HG03521 (cell line): ENCODE measurements at regions not wholly inside any gene's neighbourhood (a gene's known extent, or its start where the extent isn't known, plus 50 kb on each side); places are given as distances from the start of the nearest gene placed in this dataset.

Source experiments
- ATAC-seq: cut with Tn5 transposase; IDR thresholded peaks from one replicate; pipeline ENCODE4 v1.9.1; 2021; ENCODE audit warnings: mild to moderate bottlenecking, moderate library complexity; ENCODE audit not compliant: unreplicated experiment

DNA sequence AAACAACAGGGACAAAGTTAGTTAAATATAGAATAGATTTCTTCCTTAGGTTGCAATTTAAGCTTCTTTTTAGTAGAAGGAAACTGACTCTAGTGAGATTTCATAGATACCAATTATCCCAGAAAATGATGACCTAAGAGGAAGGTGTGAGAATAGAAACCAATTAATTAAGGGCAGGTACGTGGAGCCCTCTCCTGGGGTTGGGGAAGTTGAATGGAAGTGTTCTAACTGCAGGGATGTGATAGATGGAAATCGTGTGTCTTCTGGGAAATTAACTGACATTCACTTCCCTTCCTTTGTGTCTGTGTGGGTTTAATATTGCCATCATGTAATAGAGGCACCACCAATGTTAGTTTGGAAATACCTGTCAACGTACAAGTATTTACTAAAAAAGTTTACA lies 204.1 kb upstream of the ANK2 start:
- no peak for ATAC-seq

DNA sequence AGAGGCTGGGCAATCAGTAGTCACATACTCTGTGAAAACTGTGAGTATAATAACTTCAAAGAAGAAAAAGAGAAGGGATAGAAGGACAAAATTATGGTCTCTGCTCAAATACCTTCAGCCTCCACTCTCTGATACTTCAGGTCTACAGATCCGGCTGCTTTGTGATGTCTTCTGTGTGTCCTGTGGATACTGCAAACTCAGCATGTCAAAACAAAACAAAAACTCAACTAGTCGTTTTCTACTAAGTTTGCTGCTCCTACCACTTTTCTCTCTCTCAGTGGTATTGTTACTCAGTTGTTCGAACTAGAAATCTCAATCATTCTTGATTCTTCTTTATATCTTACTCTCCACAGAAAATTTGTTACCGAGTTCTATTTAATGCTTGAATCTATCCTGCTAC lies 202.4 kb upstream of the ANK2 start:
- no peak for ATAC-seq

DNA sequence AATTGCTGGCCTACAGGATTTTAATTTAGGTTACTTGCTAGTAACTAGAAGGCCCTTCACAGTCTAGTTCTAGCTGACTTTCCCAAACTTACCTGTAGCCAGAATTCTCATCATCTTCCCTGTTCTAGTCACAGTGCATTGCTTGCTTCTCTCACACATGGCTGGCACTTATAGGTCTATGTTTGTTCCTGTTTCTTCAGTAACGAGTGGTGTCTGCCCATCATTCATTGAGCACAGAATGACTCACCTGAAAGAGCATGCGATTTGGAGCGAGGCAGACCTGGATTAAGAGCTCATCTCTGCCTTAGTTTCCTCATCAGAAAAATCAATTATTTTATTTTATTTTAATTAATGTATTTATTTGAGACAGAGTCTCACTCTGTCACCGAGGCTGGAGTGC lies 201.7 kb upstream of the ANK2 start:
- ATAC-seq, result no peak

DNA sequence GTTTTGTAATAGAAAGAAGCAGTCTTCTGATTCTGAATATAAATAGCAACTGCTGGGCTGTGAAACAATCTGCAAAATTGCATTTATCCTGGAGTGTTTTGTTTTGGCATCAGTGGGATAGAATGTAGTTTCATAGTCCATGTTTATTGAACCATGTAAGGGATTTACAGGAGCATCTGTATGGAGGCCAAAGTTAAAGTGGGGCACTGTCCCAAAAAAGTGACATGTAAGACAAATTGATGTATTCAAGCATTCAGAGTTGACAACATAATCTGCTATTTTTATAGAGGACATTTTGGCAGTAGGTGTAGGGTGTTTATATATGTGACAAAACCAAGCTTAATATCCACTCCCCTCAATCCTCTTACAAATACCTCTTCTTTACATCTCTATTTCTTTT lies 200.5 kb upstream of the ANK2 start:
- ATAC-seq, result no peak

DNA sequence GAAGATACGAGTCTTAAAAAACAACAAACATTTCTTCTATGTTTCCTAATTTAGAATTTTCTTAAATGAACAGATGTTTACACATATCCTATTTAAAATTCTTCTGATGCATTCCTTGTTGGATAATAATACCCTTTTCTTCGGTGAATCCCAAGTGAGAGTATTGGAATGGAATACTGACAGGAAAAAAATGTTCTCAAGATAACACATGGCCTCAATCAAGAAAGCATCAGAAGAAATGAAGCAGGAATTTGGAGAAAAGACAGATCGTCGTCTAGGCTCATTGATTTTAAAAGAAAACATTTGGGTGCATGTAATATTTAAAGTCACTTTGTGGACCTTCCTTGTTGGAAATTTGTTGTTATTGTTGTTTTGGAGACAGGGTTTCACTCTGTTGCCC lies 196.9 kb upstream of the ANK2 start:
- no peak for ATAC-seq

DNA sequence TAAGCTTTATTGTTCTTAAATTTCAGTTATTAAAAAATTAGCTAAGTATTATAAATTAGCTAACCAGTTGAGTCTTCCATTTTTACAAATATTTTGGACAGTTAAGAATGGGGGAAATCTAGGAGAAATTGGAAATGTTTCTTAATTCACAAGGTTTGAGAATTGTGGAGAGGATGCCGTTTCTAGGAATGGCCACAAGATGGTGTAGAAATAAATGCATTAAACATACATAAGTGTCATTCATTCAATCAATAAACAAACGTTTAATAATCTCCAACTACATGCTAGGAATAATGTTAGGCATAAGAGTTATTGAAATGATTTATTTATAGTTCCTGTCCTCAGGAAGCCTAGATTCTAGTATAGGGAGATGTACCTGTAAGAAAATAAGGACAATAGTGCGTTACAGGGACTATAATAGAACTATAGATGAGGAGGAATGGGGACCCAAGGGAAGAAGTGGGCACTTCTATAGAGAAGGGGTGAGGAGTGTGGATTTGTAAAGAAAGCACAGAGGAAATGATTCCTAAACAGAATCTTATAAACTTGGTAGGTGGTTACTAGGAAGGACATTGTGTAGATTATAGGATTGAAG lies 195.7 kb upstream of the ANK2 start:
- no peak for ATAC-seq

DNA sequence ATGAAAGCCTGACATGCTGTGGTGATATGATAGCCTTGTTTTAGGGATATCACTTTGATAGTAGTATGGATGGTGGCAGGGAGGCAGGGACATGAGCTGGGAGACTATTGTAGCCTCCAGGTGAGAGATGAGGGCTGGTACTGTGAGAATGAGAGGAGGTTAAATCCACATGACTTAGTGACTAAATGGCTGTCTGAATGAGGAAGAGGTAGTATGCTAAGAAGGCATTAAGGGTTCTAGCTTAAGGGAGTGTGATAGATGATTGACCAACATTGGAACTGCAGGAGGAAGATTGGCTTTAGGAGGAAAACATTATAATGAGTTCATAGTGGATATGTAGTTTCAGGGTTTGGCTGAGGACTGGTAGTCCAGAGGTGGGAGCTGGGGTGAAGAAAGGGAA lies 195.0 kb upstream of the ANK2 start:
- no peak for ATAC-seq

DNA sequence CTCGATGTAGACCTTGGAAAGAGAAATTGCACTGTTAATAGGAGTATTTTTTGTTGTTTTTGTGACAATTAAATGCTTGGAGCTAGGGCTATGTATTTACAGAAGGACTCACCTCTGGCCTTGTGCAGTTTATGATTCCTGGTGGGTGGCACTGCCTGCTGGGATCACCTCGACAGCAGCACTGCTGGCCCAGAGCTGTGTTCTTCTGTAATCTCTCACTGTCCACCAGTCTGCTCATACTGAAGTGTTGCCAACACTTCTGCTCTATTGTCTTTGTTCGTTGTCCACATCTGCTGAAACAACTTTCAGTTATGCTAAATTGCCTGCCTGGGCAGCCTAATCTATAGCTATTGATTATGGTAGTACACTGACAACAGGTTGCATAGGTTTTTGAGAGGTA lies 194.4 kb upstream of the ANK2 start:
- no peak for ATAC-seq

DNA sequence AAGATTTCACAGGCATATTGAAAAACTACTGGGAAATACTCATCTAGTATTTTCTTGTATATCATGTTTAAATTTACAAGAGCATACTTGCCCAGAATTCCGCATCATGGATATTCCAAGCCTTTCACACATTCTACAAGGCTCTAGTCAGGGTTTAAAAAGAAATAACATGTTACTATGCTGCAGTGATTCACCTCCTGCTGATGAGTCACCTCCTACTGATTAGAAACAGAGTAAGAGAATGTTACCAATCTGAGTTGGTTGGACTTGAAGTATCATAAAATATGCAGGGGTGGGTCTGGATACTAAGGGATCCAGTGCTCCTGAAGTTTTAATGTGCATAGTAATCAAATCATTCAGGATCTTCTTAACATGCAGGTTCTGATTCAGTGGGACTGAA lies 192.0 kb upstream of the ANK2 start:
- ATAC-seq, result no peak

DNA sequence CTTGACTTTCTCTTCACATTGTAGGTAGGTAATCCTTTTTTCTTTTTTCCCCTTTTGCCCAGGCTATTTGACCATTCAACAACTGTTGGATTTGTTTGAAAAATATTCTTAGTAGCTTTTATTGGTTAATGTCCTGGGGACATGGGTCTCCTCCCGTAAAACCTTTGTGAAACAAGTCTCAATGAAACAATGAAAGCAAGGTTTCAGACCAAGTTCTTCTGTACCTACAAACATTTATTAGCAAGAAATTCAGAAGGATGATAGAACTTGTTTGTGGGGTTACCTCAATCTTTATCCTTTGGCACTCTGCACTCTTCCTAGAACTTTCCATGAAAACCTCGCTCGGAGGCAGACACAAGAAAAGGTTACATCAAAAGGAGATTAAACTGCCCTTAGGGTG lies 190.7 kb upstream of the ANK2 start:
- ATAC-seq, result no peak

DNA sequence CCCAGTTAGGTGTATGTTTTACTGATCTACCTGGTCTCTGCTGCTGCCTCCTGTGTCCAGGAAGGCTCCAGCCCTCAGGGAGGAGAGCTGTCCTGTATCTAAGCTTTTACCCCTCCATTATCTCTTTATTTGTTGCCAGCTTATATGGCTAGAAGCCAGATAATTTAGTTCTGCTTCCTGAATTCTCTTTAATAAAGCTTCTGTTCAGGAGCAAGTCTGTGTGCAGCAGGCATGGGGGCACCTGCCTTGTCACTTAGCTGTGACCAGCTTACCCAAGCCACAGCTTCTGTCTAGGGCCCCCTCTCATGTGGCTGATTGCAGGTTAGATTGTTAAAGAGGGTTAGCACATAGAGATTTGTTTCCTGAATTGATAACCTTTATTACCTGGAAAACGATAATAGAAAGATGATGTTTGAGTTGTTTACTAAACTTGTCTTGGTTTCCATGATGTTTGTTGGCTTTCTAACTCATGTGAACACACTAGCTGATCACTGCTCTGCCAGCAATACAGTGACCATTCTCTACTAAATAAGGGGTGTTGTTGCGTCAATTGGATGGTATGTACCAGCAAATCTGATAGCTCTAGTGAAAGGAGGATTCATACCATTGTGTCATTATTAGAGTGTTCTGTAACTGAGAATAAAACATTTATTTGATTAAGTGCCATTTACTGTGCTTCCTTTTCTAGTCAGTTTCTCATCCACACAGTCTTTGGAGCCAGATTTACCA lies 189.8 kb upstream of the ANK2 start:
- ATAC-seq, result no peak

DNA sequence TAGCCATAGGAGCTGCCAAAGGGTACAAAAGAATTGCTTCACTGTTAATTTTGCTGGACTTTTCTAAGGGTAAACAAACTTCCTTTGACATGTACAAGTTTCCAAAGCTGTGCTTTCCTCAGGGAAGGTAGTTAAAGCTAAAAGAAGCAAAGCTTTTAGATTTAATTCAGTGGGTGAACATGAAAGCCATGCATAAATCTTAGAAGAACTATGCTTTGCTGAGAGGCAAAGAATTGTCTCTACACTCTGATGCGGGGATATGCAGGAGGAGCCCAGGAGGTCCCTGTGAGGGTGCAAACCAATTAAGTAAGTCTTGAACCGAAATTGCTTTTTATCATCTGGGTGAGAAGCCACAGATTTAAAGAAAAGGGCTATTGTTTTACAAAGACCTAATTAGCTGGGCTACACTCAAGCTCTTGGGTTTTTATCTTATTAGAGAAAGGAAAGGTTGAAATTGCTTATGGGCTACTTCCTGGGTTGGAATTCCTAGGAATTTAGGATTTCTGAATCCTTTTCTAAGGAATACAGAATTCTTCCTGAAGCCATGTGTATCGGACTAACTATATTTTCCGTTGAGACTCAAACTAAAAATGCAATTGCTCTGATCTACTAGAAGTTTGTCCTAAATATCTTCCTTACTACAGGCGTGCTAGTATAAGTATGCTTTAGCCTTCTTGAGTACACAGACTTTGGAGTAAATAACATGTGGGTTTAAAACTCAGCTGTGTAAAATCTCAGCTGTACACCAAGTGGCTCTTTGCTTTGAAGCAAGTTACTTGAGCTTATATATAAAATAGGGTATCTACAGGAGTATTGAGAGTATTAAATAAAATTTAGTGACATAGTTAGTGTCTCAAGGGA lies 188.4 kb upstream of the ANK2 start:
- no peak for ATAC-seq

DNA sequence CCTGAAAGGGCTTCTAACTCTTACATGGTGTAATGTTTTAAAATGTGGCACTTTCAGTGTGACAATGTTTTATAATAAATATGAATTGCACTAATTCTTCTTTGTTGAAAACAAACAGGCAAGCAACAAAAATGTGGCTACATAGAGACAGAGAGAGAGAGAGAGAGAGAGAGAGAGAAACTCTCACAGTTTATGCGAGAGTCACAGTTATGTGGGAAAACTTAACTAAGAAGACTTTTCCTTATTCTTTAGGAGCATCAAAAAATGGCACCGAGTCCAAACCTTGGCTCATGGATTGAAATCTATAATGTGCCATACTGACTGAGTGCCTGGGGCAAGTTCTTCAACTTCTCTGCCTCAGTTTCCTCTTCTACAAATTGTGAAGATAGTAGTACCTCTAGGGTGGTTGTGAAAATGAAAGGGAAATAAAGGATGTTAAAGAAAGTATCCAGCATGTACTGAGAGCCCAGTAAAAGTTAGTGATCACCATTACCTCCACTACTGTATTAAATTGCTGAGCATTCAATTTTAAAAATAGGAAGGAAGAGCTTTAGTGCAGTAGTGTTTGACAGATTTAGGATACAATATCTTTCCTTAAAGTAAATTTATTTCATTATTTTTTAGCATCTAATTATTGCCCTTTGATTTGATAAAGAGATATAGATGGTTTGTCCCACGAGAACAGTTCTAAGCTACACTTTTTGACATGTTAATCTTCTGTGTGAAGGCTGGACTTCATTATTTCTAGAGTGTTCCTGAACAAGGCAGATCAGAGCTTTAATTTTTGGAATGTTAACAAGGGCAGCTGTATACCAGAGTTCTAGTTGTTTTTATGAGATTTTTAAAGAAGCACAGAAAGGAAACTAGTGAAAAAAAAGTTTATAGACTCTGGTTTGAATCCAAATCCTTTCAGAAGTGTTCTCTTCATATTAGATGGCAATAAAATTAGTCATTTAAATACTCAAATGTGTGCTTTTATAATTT lies 187.5 kb upstream of the ANK2 start:
- ATAC-seq, result no peak

DNA sequence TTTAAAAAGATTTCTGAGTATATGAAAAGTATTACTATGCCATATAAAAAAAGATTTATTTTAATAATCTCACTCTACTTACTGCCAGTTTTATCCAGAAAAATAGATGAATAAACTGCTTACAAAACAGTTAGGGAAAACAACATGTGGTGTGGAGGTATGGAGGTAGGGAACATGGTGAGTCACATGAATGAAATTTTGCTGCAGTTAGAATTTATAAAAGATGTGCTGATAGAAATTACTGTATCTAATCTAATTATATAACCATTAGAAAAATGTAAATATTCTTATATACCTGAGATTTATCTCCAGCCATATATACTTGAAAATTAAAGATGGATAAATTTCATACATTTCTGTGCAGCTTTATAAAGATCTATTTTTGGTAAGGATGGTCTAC lies 184.0 kb upstream of the ANK2 start:
- ATAC-seq, result no peak

DNA sequence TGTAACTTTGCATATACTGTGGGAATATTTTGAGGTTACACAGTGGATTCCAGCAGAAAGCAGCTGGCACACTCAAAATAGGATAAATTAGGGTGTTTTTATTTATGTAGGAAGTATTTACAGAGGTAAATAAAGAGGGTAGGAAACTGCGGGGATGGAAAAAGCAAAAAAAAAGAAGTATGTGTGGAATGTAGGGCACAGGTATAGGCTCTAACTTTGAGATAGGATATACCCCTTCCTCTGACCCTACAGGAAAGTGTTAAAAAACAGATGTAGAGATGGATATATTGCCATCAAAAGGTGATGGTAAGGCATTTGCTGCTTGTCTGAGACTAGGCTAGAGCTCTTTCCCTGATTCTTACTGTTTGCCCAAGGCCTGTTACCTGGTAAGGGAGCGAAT lies 173.1 kb upstream of the ANK2 start:
- ATAC-seq, result no peak

DNA sequence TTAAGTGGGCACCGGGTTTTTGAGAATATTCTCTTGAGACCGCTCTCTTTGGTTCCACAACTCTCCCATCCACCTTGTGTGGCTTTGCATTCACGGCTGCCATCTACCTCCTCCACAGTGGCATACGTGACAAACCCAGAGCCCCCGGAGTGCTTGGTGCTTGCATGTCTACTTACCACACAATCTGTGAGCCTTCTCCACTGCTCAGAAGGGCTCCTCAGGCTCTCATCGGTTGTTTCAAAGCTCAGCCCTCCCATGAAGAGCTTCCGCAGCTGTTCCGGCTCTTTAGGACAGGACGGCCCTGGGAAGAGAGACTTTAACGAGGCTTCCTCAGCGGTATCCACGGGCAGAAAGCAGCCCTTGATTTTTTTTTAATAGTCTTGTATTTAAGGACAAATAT lies 167.6 kb upstream of the ANK2 start:
- no peak for ATAC-seq

DNA sequence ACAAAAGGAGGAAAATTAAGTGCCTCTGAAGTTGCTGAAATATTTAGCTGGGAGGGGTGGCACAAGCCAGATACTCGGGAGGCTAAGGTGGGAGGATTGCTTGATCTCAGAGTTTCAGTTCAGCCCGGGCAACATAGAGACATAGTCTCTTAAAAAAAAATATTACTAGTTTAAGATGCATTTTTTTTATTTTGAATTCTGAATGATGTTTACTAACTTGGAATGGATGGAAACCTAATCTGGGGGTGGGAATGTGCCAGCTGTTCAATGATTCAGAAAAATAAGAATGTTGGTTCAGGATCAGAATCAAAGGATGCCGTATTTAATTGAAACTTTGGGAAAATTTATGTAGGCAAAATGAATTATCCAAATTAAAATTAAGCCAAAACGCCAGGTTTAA lies 167.2 kb upstream of the ANK2 start:
- ATAC-seq, result no peak

DNA sequence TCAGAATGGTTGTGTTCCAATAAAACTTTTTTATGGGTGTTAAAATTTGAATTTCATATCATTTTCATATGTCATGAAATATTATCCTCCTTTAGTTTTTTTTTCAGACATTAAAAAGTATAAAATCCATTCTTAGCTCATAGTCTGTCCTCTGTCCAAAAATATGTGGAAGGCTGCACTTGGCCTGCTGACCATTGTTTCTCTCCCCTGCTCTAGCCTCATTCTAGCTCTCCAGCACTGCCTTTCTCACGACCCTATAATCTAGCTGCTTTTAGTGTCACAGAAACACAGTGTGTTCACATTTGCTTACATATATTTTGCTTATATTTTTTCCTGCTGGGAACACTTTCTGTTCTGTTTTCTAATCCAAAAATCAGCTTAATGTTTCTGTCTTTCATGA lies 165.0 kb upstream of the ANK2 start:
- no peak for ATAC-seq

DNA sequence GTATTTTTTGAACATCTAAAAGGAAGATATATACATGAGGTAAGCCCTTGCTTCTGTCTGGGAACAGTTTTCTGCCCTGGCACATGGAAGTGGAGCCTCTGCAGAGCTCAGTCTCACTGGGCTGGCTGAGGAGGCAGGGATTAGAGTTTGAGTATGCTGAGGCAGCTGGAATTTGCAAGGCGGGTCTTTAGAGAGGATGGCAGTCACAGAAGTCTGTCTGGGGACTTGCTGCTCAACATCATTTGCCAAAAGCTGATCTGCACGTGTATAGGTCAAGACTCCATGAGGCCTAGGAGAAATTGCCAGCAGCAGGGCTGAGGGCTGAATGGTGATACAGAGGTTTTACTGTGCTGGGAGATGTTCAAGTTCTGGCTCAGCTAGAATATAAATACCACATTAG lies 163.6 kb upstream of the ANK2 start:
- no peak for ATAC-seq

DNA sequence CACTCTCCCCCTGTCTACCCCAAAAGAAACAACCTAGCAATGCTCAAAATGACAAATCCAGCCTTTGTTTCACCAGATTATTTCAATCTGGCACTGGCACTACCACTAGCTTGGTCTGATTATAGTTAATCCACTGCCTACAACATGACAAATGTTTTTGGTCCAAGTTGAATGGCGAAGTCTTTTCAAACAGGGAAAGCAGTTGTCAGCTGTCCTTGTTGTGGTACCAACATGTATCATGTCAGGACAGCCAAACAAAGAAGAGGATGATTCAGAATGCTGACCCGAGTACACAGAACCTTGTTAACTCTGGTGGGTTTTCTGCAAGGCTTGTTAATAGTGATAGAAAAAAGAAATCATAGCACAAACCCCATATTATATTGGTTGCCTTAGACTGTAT lies 160.8 kb upstream of the ANK2 start:
- ATAC-seq, result no peak

DNA sequence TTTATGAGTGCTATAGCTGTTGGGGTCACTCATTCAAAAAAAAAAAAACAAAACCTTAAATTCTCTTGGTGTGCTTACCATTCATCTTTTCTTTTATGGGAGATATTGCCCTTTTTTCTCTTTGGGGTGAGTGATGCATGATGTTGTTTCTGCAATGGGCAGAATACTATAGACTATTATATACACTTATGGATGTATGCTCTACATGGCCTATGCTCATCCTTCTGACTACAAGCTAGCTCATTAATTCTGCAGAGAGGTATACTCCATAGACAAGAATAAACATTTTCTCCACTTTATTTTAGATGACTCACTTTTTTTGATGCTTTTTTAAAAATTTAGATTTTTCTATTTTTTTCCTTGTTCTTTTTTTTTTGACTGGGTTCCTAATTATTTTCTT lies 160.3 kb upstream of the ANK2 start:
- ATAC-seq, result no peak
